K562 (cell line): ENCODE measurements at regions not wholly inside any gene's neighbourhood (a gene's known extent, or its start where the extent isn't known, plus 50 kb on each side); places are given as distances from the start of the nearest gene placed in this dataset.

Experiments used
- CTCF ChIP-seq, 3 experiments: IDR thresholded peaks in 2 of 3; conservative IDR thresholded peaks in 1 of 3; 2 replicates each; pipeline ENCODE4 v1.5.1; 2011 to 2012; ENCODE audit warnings: low read length in 3 of 3, mild to moderate bottlenecking in 3 of 3, control low read depth in 2 of 3, improper control_type of control experiment in 1 of 3, inconsistent platforms in 1 of 3, low read depth in 1 of 3, mixed read lengths in 1 of 3, moderate library complexity in 1 of 3; ENCODE audit not compliant: insufficient read depth in 2 of 3
- CTCFL ChIP-seq: IDR thresholded peaks from 2 replicates; pipeline ENCODE4 v1.6.1; 2011; ENCODE audit warnings: borderline replicate concordance, low read depth, mild to moderate bottlenecking, moderate library complexity, low read length; ENCODE audit not compliant: insufficient read depth, poor library complexity, severe bottlenecking
- EGR1 ChIP-seq: fragments of 450-650 bp; conservative IDR thresholded peaks from 2 replicates; pipeline ENCODE4 v1.6.1; 2017; ENCODE audit warnings: mild to moderate bottlenecking
- GTF3C2 ChIP-seq: IDR thresholded peaks from 3 replicates; pipeline ENCODE4 v1.6.1; 2011; ENCODE audit warnings: borderline replicate concordance, mild to moderate bottlenecking, moderate library complexity; ENCODE audit not compliant: insufficient read length; ENCODE audit errors: extremely low read depth
- LARP7 ChIP-seq: fragments of 450-650 bp; IDR thresholded peaks from 2 replicates; pipeline ENCODE4 v1.6.1; 2016
- MBD1 ChIP-seq: fragments of 250-450 bp; sonication (Bioruptor Pico); IDR thresholded peaks from 2 replicates; pipeline ENCODE4 v1.8.0; 2022; ENCODE audit warnings: inconsistent platforms
- POLR3A ChIP-seq: IDR thresholded peaks from 2 replicates; pipeline ENCODE4 v1.6.1; 2011; ENCODE audit warnings: borderline replicate concordance, mild to moderate bottlenecking, moderate library complexity; ENCODE audit not compliant: insufficient read length, insufficient read depth; ENCODE audit errors: extremely low read depth
- RNF2 ChIP-seq: sonication (generic); IDR thresholded peaks from 2 replicates; pipeline ENCODE4 v1.6.1; 2016
- SMAD3 ChIP-seq: fragments of 450-650 bp; formaldehyde crosslinking; conservative IDR thresholded peaks from 2 replicates; pipeline ENCODE4 v1.4.0; 2020; ENCODE audit warnings: mild to moderate bottlenecking
- STAT5A ChIP-seq: IDR thresholded peaks from 2 replicates; pipeline ENCODE4 v1.6.1; 2012; ENCODE audit warnings: low read length, inconsistent platforms, borderline replicate concordance
- UBTF ChIP-seq, 2 experiments: IDR thresholded peaks; 2 replicates each; pipeline ENCODE4 v1.6.1; 2012; ENCODE audit warnings: improper control_type of control experiment in 2 of 2, low read depth in 2 of 2, low read length in 2 of 2, borderline replicate concordance in 1 of 2
- YY1 ChIP-seq, 3 experiments: IDR thresholded peaks; 2 replicates each; pipeline ENCODE4 v1.6.1; 2011; ENCODE audit warnings: low read length in 2 of 3, mild to moderate bottlenecking in 2 of 3, moderate library complexity in 2 of 3, borderline replicate concordance in 1 of 3, control low read depth in 1 of 3, low read depth in 1 of 3; ENCODE audit not compliant: insufficient read depth in 3 of 3, insufficient replicate concordance in 2 of 3, control insufficient read depth in 1 of 3, insufficient read length in 1 of 3; ENCODE audit errors: extremely low read depth in 1 of 3
- ZFP36 ChIP-seq: fragments of 150-350 bp; IDR thresholded peaks from 2 replicates; pipeline ENCODE4 v1.6.1; 2018; ENCODE audit warnings: low read length, low read depth; ENCODE audit not compliant: partially characterized antibody

GRCh38 chr7:47218378-47219176, 363.3 kb downstream of the TNS3 start (continued):
- TF ChIP-seq CTCFL (no peak), ZFP36 (peak; percentile 5), LARP7 (no peak), UBTF (IDR thresholded peaks at IDR 0.05; ENCODE audit: borderline replicate concordance in 1 of 2, low read depth in 2 of 2, low read length in 2 of 2) (0 out of 4 replicates have a peak, but pooled peaks of 1 of the 2 experiments have one; percentile 34), POLR3A (no peak), CTCF (IDR thresholded peaks at IDR 0.05 in 2 of 3, conservative IDR thresholded peaks at IDR 0.05 in 1 of 3; ENCODE audit: insufficient read depth in 2 of 3, low read depth in 1 of 3, low read length in 3 of 3) (no peak), SMAD3 (CRISPR knock-in tag) (no peak), MBD1 (CRISPR knock-in tag) (no peak), STAT5A (peak; percentile 88), EGR1 (no peak), RNF2 (peak; percentile 50; the same call in 1 of the 2 replicates), YY1 (IDR thresholded peaks at IDR 0.05; ENCODE audit: borderline replicate concordance in 1 of 3, control insufficient read depth in 1 of 3, extremely low read depth in 1 of 3, insufficient read depth in 3 of 3, insufficient read length in 1 of 3, insufficient replicate concordance in 2 of 3, low read depth in 1 of 3, low read length in 2 of 3) (no peak), GTF3C2 (no peak)
